Endothelial cell of umbilical vein (primary cell): ENCODE measurements at regions not wholly inside any gene's neighbourhood (a gene's known extent, or its start where the extent isn't known, plus 50 kb on each side); places are given as distances from the start of the nearest gene placed in this dataset.

Experiments used
- BruUV-seq: library from RNA; stranded (reverse); fragments of 400-500 nt; replicated peaks from 2 replicates; lab custom pipeline; 2021; lab: Mats Ljungman, UMichigan
- CTCF ChIA-PET: fragments of 300-600, 350-600 bp; sonication (Branson Sonifier 250); formaldehyde crosslinking; loops from one replicate; lab custom pipeline; 2021; ENCODE audit warnings: antibody characterized with exemption, inconsistent platforms; lab: Charles Lee
- POLR2A ChIA-PET: fragments of 300-600, 350-600 bp; sonication (Branson Sonifier 250); formaldehyde crosslinking; loops from one replicate; lab custom pipeline; 2021; ENCODE audit warnings: antibody characterized with exemption, inconsistent platforms; lab: Charles Lee
- DNase-seq: peaks from one replicate; pipeline ENCODE4 v3.0.0-alpha.2; 2011; ENCODE audit warnings: low read depth, low spot score
- FAIRE-seq: peaks from 2 replicates; lab custom pipeline; 2011; peaks lifted over from hg19 to GRCh38; lab: Jason Lieb, UNC
- H2AFZ ChIP-seq: 2 replicates; pipeline ENCODE4 v1.6.0; 2012; ENCODE audit warnings: low read depth, low read length, control low read depth, inconsistent platforms
- H3K27ac ChIP-seq: 2 replicates; pipeline ENCODE4 v1.5.1; 2011; ENCODE audit warnings: low read depth, mild to moderate bottlenecking, control low read depth, low read length, moderate library complexity; ENCODE audit not compliant: insufficient read depth
- H3K27me3 ChIP-seq, 2 experiments: 2 replicates each; pipeline versions ENCODE4 v1.6.0 to v1.6.1; 2011; ENCODE audit warnings: low read length in 2 of 2, mixed read lengths in 1 of 2; ENCODE audit not compliant: control insufficient read depth in 2 of 2, insufficient read depth in 2 of 2
- H3K36me3 ChIP-seq, 2 experiments: 2 replicates in 1 of 2; 3 replicates in 1 of 2; pipeline ENCODE4 v1.5.1; 2011; ENCODE audit warnings: low read length in 2 of 2, mild to moderate bottlenecking in 1 of 2, moderate library complexity in 1 of 2; ENCODE audit not compliant: control insufficient read depth in 2 of 2, insufficient read depth in 2 of 2; ENCODE audit errors: extremely low read depth in 1 of 2
- H3K4me1 ChIP-seq: 3 replicates; pipeline ENCODE4 v1.5.1; 2011; ENCODE audit warnings: mild to moderate bottlenecking, low read length; ENCODE audit not compliant: control insufficient read depth, insufficient read depth; ENCODE audit errors: extremely low read depth
- H3K4me2 ChIP-seq: 2 replicates; pipeline ENCODE4 v1.6.1; 2011; ENCODE audit warnings: low read length, control low read depth, mixed read lengths; ENCODE audit not compliant: insufficient read depth
- H3K4me3 ChIP-seq, 3 experiments: fragments of 200-600 bp in 1 of 3; sonication (generic), shearing (Covaris generic) in 1 of 3; replicated peaks in 1 of 3; 2 replicates each; pipeline ENCODE4 v1.5.1; 2011 to 2016; ENCODE audit warnings: control low read depth in 3 of 3, low read length in 3 of 3, mild to moderate bottlenecking in 2 of 3, inconsistent platforms in 1 of 3, low read depth in 1 of 3, moderate library complexity in 1 of 3; ENCODE audit not compliant: insufficient read depth in 1 of 3
- H3K79me2 ChIP-seq: 2 replicates; pipeline ENCODE4 v1.6.0; 2012; ENCODE audit warnings: low read length, inconsistent platforms; ENCODE audit not compliant: control insufficient read depth, insufficient read depth
- H3K9ac ChIP-seq: replicated peaks from 2 replicates; pipeline ENCODE3; 2011; ENCODE audit warnings: low read length, control low read depth; ENCODE audit not compliant: insufficient read depth; ENCODE audit errors: extremely low read depth
- H3K9me1 ChIP-seq: replicated peaks from 3 replicates; pipeline ENCODE4 v1.6.0; 2011; ENCODE audit warnings: mild to moderate bottlenecking, low read length; ENCODE audit not compliant: control insufficient read depth, insufficient read depth; ENCODE audit errors: extremely low read depth
- H3K9me3 ChIP-seq: replicated peaks from 2 replicates; pipeline ENCODE4 v1.5.1; 2012; ENCODE audit warnings: low read length, inconsistent platforms; ENCODE audit not compliant: control insufficient read depth, insufficient read depth
- H4K20me1 ChIP-seq: replicated peaks from 2 replicates; pipeline ENCODE3; 2011; ENCODE audit warnings: mild to moderate bottlenecking, low read length; ENCODE audit not compliant: control insufficient read depth, insufficient read depth; ENCODE audit errors: extremely low read depth
- EZH2 ChIP-seq: IDR thresholded peaks from 2 replicates; pipeline ENCODE4 v1.6.1; 2012; ENCODE audit warnings: borderline replicate concordance, low read depth, mild to moderate bottlenecking, moderate library complexity, low read length, inconsistent platforms; ENCODE audit not compliant: severe bottlenecking
- FOS ChIP-seq: IDR thresholded peaks from 2 replicates; pipeline ENCODE4 v1.6.1; 2011; ENCODE audit warnings: mild to moderate bottlenecking, low read length, moderate library complexity, borderline replicate concordance; ENCODE audit not compliant: insufficient read depth
- GATA2 ChIP-seq: IDR thresholded peaks from 2 replicates; pipeline ENCODE4 v1.7.0; 2011; ENCODE audit warnings: low read depth, mild to moderate bottlenecking, moderate library complexity, mixed read lengths, low read length; ENCODE audit not compliant: insufficient read length, insufficient read depth
- JUN ChIP-seq: IDR thresholded peaks from 2 replicates; pipeline ENCODE4 v1.6.1; 2011; ENCODE audit warnings: borderline replicate concordance, low read depth; ENCODE audit not compliant: insufficient read length, insufficient read depth
- MAX ChIP-seq: IDR thresholded peaks from 2 replicates; pipeline ENCODE4 v1.6.1; 2011; ENCODE audit not compliant: insufficient read depth, insufficient read length
- MYC ChIP-seq: IDR thresholded peaks from one replicate; pipeline ENCODE4 v1.6.1; 2011; ENCODE audit warnings: mild to moderate bottlenecking, low read depth, low read length
- POLR2A ChIP-seq: IDR thresholded peaks from 2 replicates; pipeline ENCODE4 v1.6.1; 2012; ENCODE audit warnings: low read depth, mild to moderate bottlenecking, control low read depth, low read length
- POLR2AphosphoS5 ChIP-seq: IDR thresholded peaks from 2 replicates; pipeline ENCODE4 v1.6.1; 2012; ENCODE audit warnings: low read depth, mild to moderate bottlenecking, control low read depth, low read length, moderate library complexity; ENCODE audit not compliant: insufficient read depth
- dilution Hi-C: fragments of 300-500 bp; cut with MboI; formaldehyde crosslinking; loops from one replicate; pipeline ENCODE4 v1.15.0; 2019; ENCODE audit warnings: low sequenced_read_pairs; ENCODE audit not compliant: extremely low pct_ligation_motif_present
- intact Hi-C: fragments of 100-400 bp; cut with micrococcal nuclease; formaldehyde crosslinking; loops from one replicate; pipeline ENCODE4 v1.10.0; 2022
- TF ChIP-seq, protein P1 (sequence below), 2 donors: IDR thresholded peaks; 1 replicate in 1 of 2; 2 replicates in 1 of 2; pipeline ENCODE4 v1.5.1; 2011; ENCODE audit warnings: low read length in 2 of 2, mild to moderate bottlenecking in 2 of 2, moderate library complexity in 2 of 2, control low read depth in 1 of 2, inconsistent platforms in 1 of 2, low read depth in 1 of 2; ENCODE audit not compliant: insufficient read depth in 1 of 2; ENCODE audit errors: extremely low read depth in 1 of 2

GRCh38 chr2:208782097-208782496, 375.5 kb downstream of the PTH2R start:
- DNase-seq (no peak), FAIRE-seq (no peak)
- H3K36me3 ChIP-seq: no peaks in the 10 kb centered on the region
- POLR2A ChIA-PET: no interaction called here
- no peaks in the 10 kb centered on the region for H4K20me1 ChIP-seq
- intact Hi-C loops (no loop called here), dilution Hi-C loops (no loop called here)
- H2AFZ ChIP-seq: no peak overlapping the region
- CTCF ChIA-PET: no interaction called here
- H3K27ac ChIP-seq: no peak overlapping the region
- H3K4me3 ChIP-seq: no peak overlapping the region
- no peaks in the 10 kb centered on the region for H3K4me1 ChIP-seq
- no peak for TF ChIP-seq JUN
- TF ChIP-seq GATA2: no peak
- TF ChIP-seq MAX: no peak
- TF ChIP-seq POLR2A: no peak
- TF ChIP-seq EZH2: no peak
- TF ChIP-seq FOS: no peak
- TF ChIP-seq POLR2AphosphoS5: no peak
- TF ChIP-seq, protein P1, sequence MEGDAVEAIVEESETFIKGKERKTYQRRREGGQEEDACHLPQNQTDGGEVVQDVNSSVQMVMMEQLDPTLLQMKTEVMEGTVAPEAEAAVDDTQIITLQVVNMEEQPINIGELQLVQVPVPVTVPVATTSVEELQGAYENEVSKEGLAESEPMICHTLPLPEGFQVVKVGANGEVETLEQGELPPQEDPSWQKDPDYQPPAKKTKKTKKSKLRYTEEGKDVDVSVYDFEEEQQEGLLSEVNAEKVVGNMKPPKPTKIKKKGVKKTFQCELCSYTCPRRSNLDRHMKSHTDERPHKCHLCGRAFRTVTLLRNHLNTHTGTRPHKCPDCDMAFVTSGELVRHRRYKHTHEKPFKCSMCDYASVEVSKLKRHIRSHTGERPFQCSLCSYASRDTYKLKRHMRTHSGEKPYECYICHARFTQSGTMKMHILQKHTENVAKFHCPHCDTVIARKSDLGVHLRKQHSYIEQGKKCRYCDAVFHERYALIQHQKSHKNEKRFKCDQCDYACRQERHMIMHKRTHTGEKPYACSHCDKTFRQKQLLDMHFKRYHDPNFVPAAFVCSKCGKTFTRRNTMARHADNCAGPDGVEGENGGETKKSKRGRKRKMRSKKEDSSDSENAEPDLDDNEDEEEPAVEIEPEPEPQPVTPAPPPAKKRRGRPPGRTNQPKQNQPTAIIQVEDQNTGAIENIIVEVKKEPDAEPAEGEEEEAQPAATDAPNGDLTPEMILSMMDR (IDR thresholded peaks at IDR 0.05; ENCODE audit: extremely low read depth in 1 of 2, insufficient read depth in 1 of 2, low read depth in 1 of 2, low read length in 2 of 2): no peak
- TF ChIP-seq MYC: no peak
- no peaks in the 10 kb centered on the region for H3K9me1 ChIP-seq
- no peaks in the 10 kb centered on the region for H3K9me3 ChIP-seq
- no peak overlapping the region for H3K9ac ChIP-seq
- no peak overlapping the region for H3K4me2 ChIP-seq
- H3K79me2 ChIP-seq: no peaks in the 10 kb centered on the region
- BruUV-seq: no TSS peak
- no peaks in the 10 kb centered on the region for H3K27me3 ChIP-seq
